HepG2 (cell line): ENCODE measurements at regions not wholly inside any gene's neighbourhood (a gene's known extent, or its start where the extent isn't known, plus 50 kb on each side); places are given as distances from the start of the nearest gene placed in this dataset.

Experiments
- ATAC-seq: fragments of 200-7000 bp; cut with Tn5 transposase; 3 replicates; pipeline ENCODE4 v1.9.1; 2020; ENCODE audit warnings: mild to moderate bottlenecking, moderate library complexity
- BruUV-seq: library from RNA; stranded (reverse); fragments of 400-500 nt; replicated peaks from 2 replicates; lab custom pipeline; 2021; lab: Mats Ljungman, UMichigan
- CTCF ChIA-PET: fragments of 300-600 bp; formaldehyde crosslinking; extraction: SDS; loops from one replicate; lab custom pipeline; 2021; ENCODE audit warnings: low total read pairs, inconsistent platforms, low intra/inter-chr PET ratio; lab: Yijun Ruan, JAX
- POLR2A ChIA-PET: fragments of 350-600 bp; sonication (Branson Sonifier 250); formaldehyde crosslinking; loops from one replicate; lab custom pipeline; 2020; ENCODE audit warnings: antibody characterized with exemption, inconsistent platforms; lab: Yijun Ruan, JAX
- DNase-seq: peaks from one replicate; pipeline ENCODE4 v3.0.0-alpha.2; 2015; ENCODE audit warnings: low spot score
- FAIRE-seq: peaks from 3 replicates; lab custom pipeline; 2011; peaks lifted over from hg19 to GRCh38; lab: Jason Lieb, UNC
- H2AFZ ChIP-seq: one replicate; pipeline ENCODE4 v1.6.1; 2011; ENCODE audit warnings: low read length, inconsistent platforms
- H3K27ac ChIP-seq: fragments of 300-600 bp; 3 replicates; pipeline ENCODE4 v1.8.0; 2011; ENCODE audit warnings: mixed run types, mild to moderate bottlenecking, mixed read lengths, low read length, inconsistent platforms; ENCODE audit not compliant: insufficient read depth; ENCODE audit errors: extremely low read length
- H3K27me3 ChIP-seq, 2 experiments: fragments of 200-600 bp in 1 of 2; 2 replicates in 1 of 2; 3 replicates in 1 of 2; pipeline versions ENCODE4 v1.6.0 to v1.8.0; 2011; ENCODE audit warnings: low read length in 2 of 2, mild to moderate bottlenecking in 2 of 2, moderate library complexity in 2 of 2, inconsistent platforms in 1 of 2; ENCODE audit not compliant: insufficient read depth in 2 of 2, control insufficient read depth in 1 of 2
- H3K36me3 ChIP-seq, 2 experiments: fragments of 200-600 bp in 1 of 2; replicated peaks in 1 of 2; 2 replicates in 1 of 2; 3 replicates in 1 of 2; pipeline versions ENCODE4 v1.5.1 to v1.8.0; 2011; ENCODE audit warnings: low read length in 2 of 2, inconsistent platforms in 1 of 2; ENCODE audit not compliant: insufficient read depth in 2 of 2, control insufficient read depth in 1 of 2
- H3K4me1 ChIP-seq: 2 replicates; pipeline ENCODE4 v1.5.1; 2012; ENCODE audit warnings: low read length, inconsistent platforms; ENCODE audit not compliant: insufficient read depth
- H3K4me2 ChIP-seq: 2 replicates; pipeline ENCODE4 v1.6.0; 2011; ENCODE audit warnings: low read depth, low read length, inconsistent platforms
- H3K4me3 ChIP-seq, 3 experiments: fragments of 200-600 bp in 1 of 3; sonication (generic), shearing (Covaris generic) in 1 of 3; replicated peaks in 1 of 3; 2 replicates each; pipeline ENCODE4 v1.5.1; 2011 to 2016; ENCODE audit warnings: low read length in 3 of 3, inconsistent platforms in 2 of 3, low read depth in 2 of 3, mild to moderate bottlenecking in 2 of 3, control low read depth in 1 of 3, mixed read lengths in 1 of 3; ENCODE audit not compliant: insufficient read depth in 1 of 3
- H3K79me2 ChIP-seq: one replicate; pipeline ENCODE4 v1.6.1; 2011; ENCODE audit warnings: low read length, inconsistent platforms; ENCODE audit not compliant: insufficient read depth
- H3K9ac ChIP-seq: 2 replicates; pipeline ENCODE4 v1.6.0; 2011; ENCODE audit warnings: mild to moderate bottlenecking, low read depth, low read length, inconsistent platforms; ENCODE audit not compliant: insufficient read depth
- H3K9me3 ChIP-seq: 2 replicates; pipeline ENCODE4 v1.5.1; 2012; ENCODE audit warnings: mild to moderate bottlenecking, low read length
- H4K20me1 ChIP-seq: 2 replicates; pipeline ENCODE4 v1.6.0; 2011; ENCODE audit warnings: inconsistent platforms, mild to moderate bottlenecking, low read length, moderate library complexity; ENCODE audit not compliant: insufficient read depth
- SNAPC2 ChIP-seq: sonication (generic); formaldehyde crosslinking; IDR thresholded peaks from 2 replicates; pipeline ENCODE4 v1.8.1; 2022; ENCODE audit warnings: mild to moderate bottlenecking, missing genetic modification reagents
- WGBS: methylation state at CpG from one replicate; pipeline ENCODE4 v1.1.6; 2017; ENCODE audit warnings: low lambda C conversion rate; 5-methylcytosine and 5-hydroxymethylcytosine counted together
- in situ Hi-C: cut with HindIII; loops from 2 replicates; pipeline ENCODE4 v1.10.0; 2017; ENCODE audit warnings: low pct_unique_long_range_greater_than_20kb; ENCODE audit not compliant: extremely low pct_ligation_motif_present
- intact Hi-C: fragments of 100-400 bp; cut with micrococcal nuclease; formaldehyde crosslinking; loops from one replicate; pipeline ENCODE4 v1.10.0; 2022; ENCODE audit not compliant: unreplicated experiment
- TF ChIP-seq, protein P1 (sequence below): sonication (generic); formaldehyde crosslinking; IDR thresholded peaks from 2 replicates; pipeline ENCODE4 v1.9.0; 2021; ENCODE audit warnings: mild to moderate bottlenecking, missing genetic modification reagents
- TF ChIP-seq, protein P2 (sequence below): sonication (generic); formaldehyde crosslinking; IDR thresholded peaks from 2 replicates; pipeline ENCODE4 v1.4.0; 2020; ENCODE audit warnings: mild to moderate bottlenecking, missing genetic modification reagents
- TF ChIP-seq, protein P3 (sequence below): sonication (generic); formaldehyde crosslinking; IDR thresholded peaks from 2 replicates; pipeline ENCODE4 v1.5.0; 2020; ENCODE audit warnings: mild to moderate bottlenecking, missing genetic modification reagents, borderline replicate concordance
- TF ChIP-seq, protein P4 (sequence below): IDR thresholded peaks from 2 replicates; pipeline ENCODE4 v1.6.1; 2012; ENCODE audit warnings: low read depth, low read length, improper control_type of control experiment

DNA sequence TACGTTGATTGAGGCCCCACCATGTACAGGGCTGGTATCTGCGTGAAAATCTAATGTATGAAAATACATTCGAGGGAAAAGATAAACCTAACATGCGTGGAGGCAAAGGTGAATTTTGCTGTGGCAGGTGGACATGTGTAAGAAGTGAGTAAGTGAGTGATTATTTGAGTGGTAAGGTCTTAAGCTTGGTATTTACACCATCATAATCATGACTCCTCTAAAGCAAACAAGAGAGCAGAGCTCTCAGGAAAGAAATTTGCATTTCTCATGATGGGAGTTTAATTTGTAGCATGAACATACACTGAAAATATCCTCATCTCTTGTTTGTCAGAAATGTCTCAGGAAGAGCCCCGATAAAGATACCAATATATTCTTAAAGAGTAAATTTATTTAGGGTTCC is 260.6 kb downstream of the PSAT1 start (continued):
- TF ChIP-seq, protein P1, sequence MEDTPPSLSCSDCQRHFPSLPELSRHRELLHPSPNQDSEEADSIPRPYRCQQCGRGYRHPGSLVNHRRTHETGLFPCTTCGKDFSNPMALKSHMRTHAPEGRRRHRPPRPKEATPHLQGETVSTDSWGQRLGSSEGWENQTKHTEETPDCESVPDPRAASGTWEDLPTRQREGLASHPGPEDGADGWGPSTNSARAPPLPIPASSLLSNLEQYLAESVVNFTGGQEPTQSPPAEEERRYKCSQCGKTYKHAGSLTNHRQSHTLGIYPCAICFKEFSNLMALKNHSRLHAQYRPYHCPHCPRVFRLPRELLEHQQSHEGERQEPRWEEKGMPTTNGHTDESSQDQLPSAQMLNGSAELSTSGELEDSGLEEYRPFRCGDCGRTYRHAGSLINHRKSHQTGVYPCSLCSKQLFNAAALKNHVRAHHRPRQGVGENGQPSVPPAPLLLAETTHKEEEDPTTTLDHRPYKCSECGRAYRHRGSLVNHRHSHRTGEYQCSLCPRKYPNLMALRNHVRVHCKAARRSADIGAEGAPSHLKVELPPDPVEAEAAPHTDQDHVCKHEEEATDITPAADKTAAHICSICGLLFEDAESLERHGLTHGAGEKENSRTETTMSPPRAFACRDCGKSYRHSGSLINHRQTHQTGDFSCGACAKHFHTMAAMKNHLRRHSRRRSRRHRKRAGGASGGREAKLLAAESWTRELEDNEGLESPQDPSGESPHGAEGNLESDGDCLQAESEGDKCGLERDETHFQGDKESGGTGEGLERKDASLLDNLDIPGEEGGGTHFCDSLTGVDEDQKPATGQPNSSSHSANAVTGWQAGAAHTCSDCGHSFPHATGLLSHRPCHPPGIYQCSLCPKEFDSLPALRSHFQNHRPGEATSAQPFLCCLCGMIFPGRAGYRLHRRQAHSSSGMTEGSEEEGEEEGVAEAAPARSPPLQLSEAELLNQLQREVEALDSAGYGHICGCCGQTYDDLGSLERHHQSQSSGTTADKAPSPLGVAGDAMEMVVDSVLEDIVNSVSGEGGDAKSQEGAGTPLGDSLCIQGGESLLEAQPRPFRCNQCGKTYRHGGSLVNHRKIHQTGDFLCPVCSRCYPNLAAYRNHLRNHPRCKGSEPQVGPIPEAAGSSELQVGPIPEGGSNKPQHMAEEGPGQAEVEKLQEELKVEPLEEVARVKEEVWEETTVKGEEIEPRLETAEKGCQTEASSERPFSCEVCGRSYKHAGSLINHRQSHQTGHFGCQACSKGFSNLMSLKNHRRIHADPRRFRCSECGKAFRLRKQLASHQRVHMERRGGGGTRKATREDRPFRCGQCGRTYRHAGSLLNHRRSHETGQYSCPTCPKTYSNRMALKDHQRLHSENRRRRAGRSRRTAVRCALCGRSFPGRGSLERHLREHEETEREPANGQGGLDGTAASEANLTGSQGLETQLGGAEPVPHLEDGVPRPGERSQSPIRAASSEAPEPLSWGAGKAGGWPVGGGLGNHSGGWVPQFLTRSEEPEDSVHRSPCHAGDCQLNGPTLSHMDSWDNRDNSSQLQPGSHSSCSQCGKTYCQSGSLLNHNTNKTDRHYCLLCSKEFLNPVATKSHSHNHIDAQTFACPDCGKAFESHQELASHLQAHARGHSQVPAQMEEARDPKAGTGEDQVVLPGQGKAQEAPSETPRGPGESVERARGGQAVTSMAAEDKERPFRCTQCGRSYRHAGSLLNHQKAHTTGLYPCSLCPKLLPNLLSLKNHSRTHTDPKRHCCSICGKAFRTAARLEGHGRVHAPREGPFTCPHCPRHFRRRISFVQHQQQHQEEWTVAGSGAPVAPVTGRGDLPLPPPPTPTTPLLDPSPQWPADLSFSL (CRISPR knock-in tag), result no peak

DNA sequence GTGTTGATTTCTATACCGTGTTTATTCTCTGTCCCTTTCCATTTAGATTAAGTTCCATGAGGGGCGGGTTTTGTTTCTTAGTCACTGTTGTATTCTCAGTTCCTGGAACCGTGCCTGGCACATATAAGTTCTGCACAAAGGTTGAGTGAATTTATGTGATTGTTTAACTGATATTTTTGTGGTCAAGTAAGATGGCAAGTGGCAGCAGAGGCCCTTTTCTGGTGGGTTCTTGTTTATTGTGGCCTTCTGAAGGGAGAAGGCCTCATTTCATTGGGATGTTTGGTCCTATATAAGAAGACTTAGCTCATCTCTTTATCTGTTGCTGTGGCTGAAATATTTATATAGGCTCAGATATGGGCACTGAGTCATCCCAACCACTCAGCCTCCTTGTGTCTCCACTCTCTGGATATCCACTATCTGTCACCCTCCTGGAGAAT is 262.5 kb downstream of the PSAT1 start:
- Histone ChIP-seq H2AFZ (no peak overlapping the region), H3K27ac (no peak overlapping the region), H3K79me2 (no peaks in the 10 kb centered on the region), H3K4me3 (no peak overlapping the region), H3K4me2 (no peak overlapping the region), H4K20me1 (no peaks in the 10 kb centered on the region), H3K27me3 (no peaks in the 10 kb centered on the region; a peak in 1 of 5 replicates), H3K9me3 (no peaks in the 10 kb centered on the region), H3K36me3 (no peaks in the 10 kb centered on the region), H3K4me1 (no peaks in the 10 kb centered on the region), H3K9ac (no peak overlapping the region)
- intact Hi-C loops (no loop called here), in situ Hi-C loops (no loop called here)
- no peak for FAIRE-seq
- ATAC-seq, result no peak
- BruUV-seq, result no TSS peak
- POLR2A ChIA-PET, result no interaction called here
- DNase-seq, result no peak
- WGBS, result 15% methylated on average over 3 of the region's 3 CpGs
- CTCF ChIA-PET, result no interaction called here
- TF ChIP-seq, protein P2, sequence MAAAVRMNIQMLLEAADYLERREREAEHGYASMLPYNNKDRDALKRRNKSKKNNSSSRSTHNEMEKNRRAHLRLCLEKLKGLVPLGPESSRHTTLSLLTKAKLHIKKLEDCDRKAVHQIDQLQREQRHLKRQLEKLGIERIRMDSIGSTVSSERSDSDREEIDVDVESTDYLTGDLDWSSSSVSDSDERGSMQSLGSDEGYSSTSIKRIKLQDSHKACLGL (CRISPR knock-in tag), result no peak
- TF ChIP-seq, protein P3, sequence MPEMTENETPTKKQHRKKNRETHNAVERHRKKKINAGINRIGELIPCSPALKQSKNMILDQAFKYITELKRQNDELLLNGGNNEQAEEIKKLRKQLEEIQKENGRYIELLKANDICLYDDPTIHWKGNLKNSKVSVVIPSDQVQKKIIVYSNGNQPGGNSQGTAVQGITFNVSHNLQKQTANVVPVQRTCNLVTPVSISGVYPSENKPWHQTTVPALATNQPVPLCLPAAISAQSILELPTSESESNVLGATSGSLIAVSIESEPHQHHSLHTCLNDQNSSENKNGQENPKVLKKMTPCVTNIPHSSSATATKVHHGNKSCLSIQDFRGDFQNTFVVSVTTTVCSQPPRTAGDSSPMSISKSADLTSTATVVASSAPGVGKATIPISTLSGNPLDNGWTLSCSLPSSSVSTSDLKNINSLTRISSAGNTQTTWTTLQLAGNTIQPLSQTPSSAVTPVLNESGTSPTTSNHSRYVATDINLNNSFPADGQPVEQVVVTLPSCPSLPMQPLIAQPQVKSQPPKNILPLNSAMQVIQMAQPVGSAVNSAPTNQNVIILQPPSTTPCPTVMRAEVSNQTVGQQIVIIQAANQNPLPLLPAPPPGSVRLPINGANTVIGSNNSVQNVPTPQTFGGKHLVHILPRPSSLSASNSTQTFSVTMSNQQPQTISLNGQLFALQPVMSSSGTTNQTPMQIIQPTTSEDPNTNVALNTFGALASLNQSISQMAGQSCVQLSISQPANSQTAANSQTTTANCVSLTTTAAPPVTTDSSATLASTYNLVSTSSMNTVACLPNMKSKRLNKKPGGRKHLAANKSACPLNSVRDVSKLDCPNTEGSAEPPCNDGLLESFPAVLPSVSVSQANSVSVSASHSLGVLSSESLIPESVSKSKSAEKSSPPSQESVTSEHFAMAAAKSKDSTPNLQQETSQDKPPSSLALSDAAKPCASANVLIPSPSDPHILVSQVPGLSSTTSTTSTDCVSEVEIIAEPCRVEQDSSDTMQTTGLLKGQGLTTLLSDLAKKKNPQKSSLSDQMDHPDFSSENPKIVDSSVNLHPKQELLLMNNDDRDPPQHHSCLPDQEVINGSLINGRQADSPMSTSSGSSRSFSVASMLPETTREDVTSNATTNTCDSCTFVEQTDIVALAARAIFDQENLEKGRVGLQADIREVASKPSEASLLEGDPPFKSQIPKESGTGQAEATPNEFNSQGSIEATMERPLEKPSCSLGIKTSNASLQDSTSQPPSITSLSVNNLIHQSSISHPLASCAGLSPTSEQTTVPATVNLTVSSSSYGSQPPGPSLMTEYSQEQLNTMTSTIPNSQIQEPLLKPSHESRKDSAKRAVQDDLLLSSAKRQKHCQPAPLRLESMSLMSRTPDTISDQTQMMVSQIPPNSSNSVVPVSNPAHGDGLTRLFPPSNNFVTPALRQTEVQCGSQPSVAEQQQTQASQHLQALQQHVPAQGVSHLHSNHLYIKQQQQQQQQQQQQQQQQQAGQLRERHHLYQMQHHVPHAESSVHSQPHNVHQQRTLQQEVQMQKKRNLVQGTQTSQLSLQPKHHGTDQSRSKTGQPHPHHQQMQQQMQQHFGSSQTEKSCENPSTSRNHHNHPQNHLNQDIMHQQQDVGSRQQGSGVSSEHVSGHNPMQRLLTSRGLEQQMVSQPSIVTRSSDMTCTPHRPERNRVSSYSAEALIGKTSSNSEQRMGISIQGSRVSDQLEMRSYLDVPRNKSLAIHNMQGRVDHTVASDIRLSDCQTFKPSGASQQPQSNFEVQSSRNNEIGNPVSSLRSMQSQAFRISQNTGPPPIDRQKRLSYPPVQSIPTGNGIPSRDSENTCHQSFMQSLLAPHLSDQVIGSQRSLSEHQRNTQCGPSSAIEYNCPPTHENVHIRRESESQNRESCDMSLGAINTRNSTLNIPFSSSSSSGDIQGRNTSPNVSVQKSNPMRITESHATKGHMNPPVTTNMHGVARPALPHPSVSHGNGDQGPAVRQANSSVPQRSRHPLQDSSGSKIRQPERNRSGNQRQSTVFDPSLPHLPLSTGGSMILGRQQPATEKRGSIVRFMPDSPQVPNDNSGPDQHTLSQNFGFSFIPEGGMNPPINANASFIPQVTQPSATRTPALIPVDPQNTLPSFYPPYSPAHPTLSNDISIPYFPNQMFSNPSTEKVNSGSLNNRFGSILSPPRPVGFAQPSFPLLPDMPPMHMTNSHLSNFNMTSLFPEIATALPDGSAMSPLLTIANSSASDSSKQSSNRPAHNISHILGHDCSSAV (CRISPR knock-in tag), result no peak
- TF ChIP-seq, protein P4, sequence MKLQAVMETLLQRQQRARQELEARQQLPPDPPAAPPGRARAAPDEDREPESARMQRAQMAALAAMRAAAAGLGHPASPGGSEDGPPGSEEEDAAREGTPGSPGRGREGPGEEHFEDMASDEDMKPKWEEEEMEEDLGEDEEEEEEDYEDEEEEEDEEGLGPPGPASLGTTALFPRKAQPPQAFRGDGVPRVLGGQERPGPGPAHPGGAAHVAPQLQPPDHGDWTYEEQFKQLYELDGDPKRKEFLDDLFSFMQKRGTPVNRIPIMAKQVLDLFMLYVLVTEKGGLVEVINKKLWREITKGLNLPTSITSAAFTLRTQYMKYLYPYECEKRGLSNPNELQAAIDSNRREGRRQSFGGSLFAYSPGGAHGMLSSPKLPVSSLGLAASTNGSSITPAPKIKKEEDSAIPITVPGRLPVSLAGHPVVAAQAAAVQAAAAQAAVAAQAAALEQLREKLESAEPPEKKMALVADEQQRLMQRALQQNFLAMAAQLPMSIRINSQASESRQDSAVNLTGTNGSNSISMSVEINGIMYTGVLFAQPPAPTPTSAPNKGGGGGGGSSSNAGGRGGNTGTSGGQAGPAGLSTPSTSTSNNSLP, result no peak
- no peak for TF ChIP-seq SNAPC2 (CRISPR knock-in tag)
